H1 (cell line): ENCODE measurements at regions not wholly inside any gene's neighbourhood (a gene's known extent, or its start where the extent isn't known, plus 50 kb on each side); places are given as distances from the start of the nearest gene placed in this dataset.

Experiments used
- CTCF ChIA-PET: fragments of 300-600 bp; sonication (Branson Sonifier 250); formaldehyde crosslinking; loops from one replicate; lab custom pipeline; 2021; ENCODE audit not compliant: partially characterized antibody; lab: Charles Lee
- POLR2A ChIA-PET: fragments of 300-600 bp; sonication (Branson Sonifier 250); formaldehyde crosslinking; loops from one replicate; lab custom pipeline; 2021; ENCODE audit warnings: inconsistent platforms; ENCODE audit not compliant: partially characterized antibody; lab: Charles Lee
- DNase-seq, 2 experiments: peaks; one replicate each; pipeline versions ENCODE4 v3.0.0 to v3.0.0-alpha.2; 2010 to 2022; ENCODE audit warnings: low spot score in 2 of 2, low read depth in 1 of 2, mixed read lengths in 1 of 2
- FAIRE-seq: peaks from 2 replicates; lab custom pipeline; 2011; peaks lifted over from hg19 to GRCh38; lab: Jason Lieb, UNC
- H2AFZ ChIP-seq: 2 replicates; pipeline ENCODE4 v1.8.1; 2012; ENCODE audit warnings: low read length, inconsistent platforms
- H2AK5ac ChIP-seq: 2 replicates; pipeline ENCODE4 v1.6.1; 2013; ENCODE audit warnings: low read depth, low read length
- H2BK120ac ChIP-seq: replicated peaks from 2 replicates; pipeline ENCODE3; 2013; ENCODE audit warnings: low read depth, low read length, inconsistent platforms
- H2BK12ac ChIP-seq: 2 replicates; pipeline ENCODE4 v1.6.1; 2013; ENCODE audit warnings: low read depth, low read length
- H2BK15ac ChIP-seq: 2 replicates; pipeline ENCODE4 v1.6.1; 2013; ENCODE audit warnings: low read length
- H2BK20ac ChIP-seq: 2 replicates; pipeline ENCODE4 v1.6.1; 2013; ENCODE audit warnings: low read length
- H2BK5ac ChIP-seq: 2 replicates; pipeline ENCODE4 v1.6.1; 2013; ENCODE audit warnings: low read depth, low read length
- H3K14ac ChIP-seq: 2 replicates; pipeline ENCODE4 v1.6.1; 2013; ENCODE audit warnings: inconsistent platforms; ENCODE audit not compliant: insufficient read length
- H3K18ac ChIP-seq: 2 replicates; pipeline ENCODE4 v1.6.1; 2013; ENCODE audit warnings: low read length; ENCODE audit errors: extremely low read depth
- H3K23ac ChIP-seq: 2 replicates; pipeline ENCODE4 v1.6.1; 2013; ENCODE audit warnings: inconsistent platforms; ENCODE audit not compliant: insufficient read length
- H3K23me2 ChIP-seq: 2 replicates; pipeline ENCODE4 v1.6.1; 2013; ENCODE audit warnings: low read depth, low read length
- H3K27ac ChIP-seq: 2 replicates; pipeline ENCODE4 v1.6.1; 2011; ENCODE audit warnings: low read depth, low read length, inconsistent platforms
- H3K27me3 ChIP-seq, 4 experiments: replicated peaks in 1 of 4; 1 replicate in 1 of 4; 2 replicates in 3 of 4; pipeline versions ENCODE4 v1.6.1 to v1.8.1; 2011 to 2013; ENCODE audit warnings: low read length in 3 of 4, mild to moderate bottlenecking in 3 of 4, inconsistent platforms in 2 of 4, mixed read lengths in 2 of 4, moderate library complexity in 1 of 4; ENCODE audit not compliant: control insufficient read depth in 3 of 4, insufficient read depth in 3 of 4; ENCODE audit errors: extremely low read depth in 1 of 4
- H3K36me3 ChIP-seq, 4 experiments: 2 replicates each; pipeline versions ENCODE4 v1.6.1 to v1.8.1; 2011 to 2013; ENCODE audit warnings: mild to moderate bottlenecking in 4 of 4, low read length in 3 of 4, moderate library complexity in 2 of 4, control low read depth in 1 of 4, inconsistent platforms in 1 of 4; ENCODE audit not compliant: insufficient read depth in 4 of 4, control insufficient read depth in 2 of 4
- H3K4ac ChIP-seq: replicated peaks from 2 replicates; pipeline ENCODE3; 2013; ENCODE audit warnings: low read length, low read depth, mixed read lengths, inconsistent platforms; ENCODE audit not compliant: insufficient read length
- H3K4me1 ChIP-seq, 4 experiments: replicated peaks in 1 of 4; 1 replicate in 1 of 4; 2 replicates in 3 of 4; pipeline versions ENCODE4 v1.6.1 to v1.8.1; 2011 to 2013; ENCODE audit warnings: low read length in 3 of 4, inconsistent platforms in 2 of 4, mixed read lengths in 1 of 4; ENCODE audit not compliant: insufficient read depth in 4 of 4, control insufficient read depth in 3 of 4
- H3K4me2 ChIP-seq, 2 experiments: 2 replicates each; pipeline versions ENCODE4 v1.6.1 to v1.8.1; 2011 to 2013; ENCODE audit warnings: low read depth in 2 of 2, low read length in 2 of 2, control low read depth in 1 of 2, inconsistent platforms in 1 of 2, mild to moderate bottlenecking in 1 of 2; ENCODE audit not compliant: insufficient read depth in 1 of 2
- H3K4me3 ChIP-seq, 4 experiments: fragments of 200-600, 300-600 bp in 1 of 4; sonication (generic), shearing (Covaris generic), sonication (Bioruptor Twin) in 1 of 4; 2 replicates each; pipeline versions ENCODE4 v1.5.1 to v1.8.1; 2011 to 2016; ENCODE audit warnings: low read length in 4 of 4, low read depth in 3 of 4, control low read depth in 2 of 4, inconsistent platforms in 2 of 4, mild to moderate bottlenecking in 2 of 4, mixed read lengths in 1 of 4, moderate library complexity in 1 of 4; ENCODE audit not compliant: insufficient read depth in 2 of 4; ENCODE audit errors: extremely low read depth in 1 of 4
- H3K56ac ChIP-seq: replicated peaks from 2 replicates; pipeline ENCODE3; 2013; ENCODE audit warnings: low read depth, mild to moderate bottlenecking, mixed read lengths, low read length, inconsistent platforms; ENCODE audit not compliant: insufficient read length
- H3K79me1 ChIP-seq: 2 replicates; pipeline ENCODE4 v1.6.1; 2013; ENCODE audit warnings: low read depth, low read length, control low read depth
- H3K79me2 ChIP-seq, 2 experiments: 2 replicates each; pipeline versions ENCODE4 v1.6.1 to v1.8.1; 2012 to 2013; ENCODE audit warnings: low read length in 2 of 2, mild to moderate bottlenecking in 2 of 2, inconsistent platforms in 1 of 2; ENCODE audit not compliant: insufficient read depth in 2 of 2, control insufficient read depth in 1 of 2
- H3K9ac ChIP-seq, 4 experiments: replicated peaks in 1 of 4; 1 replicate in 1 of 4; 2 replicates in 3 of 4; pipeline versions ENCODE4 v1.6.1 to v1.8.1; 2011 to 2013; ENCODE audit warnings: low read depth in 3 of 4, low read length in 3 of 4, control low read depth in 2 of 4, mild to moderate bottlenecking in 2 of 4, moderate library complexity in 2 of 4, inconsistent platforms in 1 of 4; ENCODE audit errors: extremely low read depth in 1 of 4
- H3K9me3 ChIP-seq, 2 experiments: 2 replicates each; pipeline versions ENCODE4 v1.6.1 to v1.8.1; 2012 to 2013; ENCODE audit warnings: mild to moderate bottlenecking in 2 of 2, moderate library complexity in 2 of 2, control low read depth in 1 of 2, inconsistent platforms in 1 of 2, low read depth in 1 of 2, low read length in 1 of 2, mixed read lengths in 1 of 2; ENCODE audit not compliant: insufficient read depth in 2 of 2
- H4K20me1 ChIP-seq, 2 experiments: replicated peaks in 1 of 2; 2 replicates each; pipeline versions ENCODE3 to v1.8.1; 2011 to 2013; ENCODE audit warnings: inconsistent platforms in 2 of 2, low read length in 2 of 2, mild to moderate bottlenecking in 1 of 2; ENCODE audit not compliant: insufficient read depth in 2 of 2, control insufficient read depth in 1 of 2
- H4K5ac ChIP-seq: 2 replicates; pipeline ENCODE4 v1.6.1; 2013; ENCODE audit warnings: low read length, low read depth, mixed read lengths, inconsistent platforms; ENCODE audit not compliant: insufficient read length
- H4K8ac ChIP-seq: 2 replicates; pipeline ENCODE4 v1.8.0; 2013; ENCODE audit warnings: mild to moderate bottlenecking, moderate library complexity, low read length, inconsistent platforms; ENCODE audit not compliant: insufficient read depth; ENCODE audit errors: extremely low read depth
- H4K91ac ChIP-seq: replicated peaks from 2 replicates; pipeline ENCODE3; 2013; ENCODE audit warnings: low read length, mixed read lengths, inconsistent platforms; ENCODE audit not compliant: insufficient read length
- ATF2 ChIP-seq: IDR thresholded peaks from 2 replicates; pipeline ENCODE4 v1.6.1; 2012; ENCODE audit warnings: low read length, inconsistent platforms
- BRCA1 ChIP-seq: IDR thresholded peaks from 2 replicates; pipeline ENCODE4 v1.6.1; 2012; ENCODE audit warnings: low read depth, low read length, improper control_type of control experiment
- CHD1 ChIP-seq: IDR thresholded peaks from 2 replicates; pipeline ENCODE4 v1.6.1; 2012; ENCODE audit warnings: low read depth, low read length, improper control_type of control experiment
- CREB1 ChIP-seq: IDR thresholded peaks from 2 replicates; pipeline ENCODE4 v1.6.1; 2012; ENCODE audit warnings: inconsistent platforms
- GTF2F1 ChIP-seq: IDR thresholded peaks from 2 replicates; pipeline ENCODE4 v1.6.1; 2012; ENCODE audit warnings: low read depth, low read length, improper control_type of control experiment, borderline replicate concordance
- NRF1 ChIP-seq: IDR thresholded peaks from 2 replicates; pipeline ENCODE4 v1.6.1; 2011; ENCODE audit warnings: mild to moderate bottlenecking, low read depth, low read length, improper control_type of control experiment
- POLR2AphosphoS5 ChIP-seq: IDR thresholded peaks from 2 replicates; pipeline ENCODE4 v1.6.1; 2011; ENCODE audit warnings: low read depth, low read length
- RBBP5 ChIP-seq: IDR thresholded peaks from 2 replicates; pipeline ENCODE4 v1.7.1; 2012; ENCODE audit warnings: low read depth, mild to moderate bottlenecking, inconsistent platforms, low read length, moderate library complexity, borderline replicate concordance
- TBP ChIP-seq: IDR thresholded peaks from 2 replicates; pipeline ENCODE4 v1.6.1; 2011; ENCODE audit warnings: low read depth, low read length, improper control_type of control experiment
- TEAD4 ChIP-seq: IDR thresholded peaks from 2 replicates; pipeline ENCODE4 v1.6.1; 2012; ENCODE audit warnings: low read depth, low read length, inconsistent platforms, mixed read lengths
- WGBS, 2 experiments: shearing (Covaris generic) in 1 of 2; methylation state at CpG; one replicate each; pipeline versions ENCODE4 v1.1.6 to v1.1.7; 2013 to 2015; ENCODE audit warnings: low lambda C conversion rate in 2 of 2, mixed read lengths in 2 of 2, inconsistent platforms in 1 of 2, low coverage in 1 of 2, missing lambda C conversion rate in 1 of 2; ENCODE audit not compliant: insufficient replicate concordance in 2 of 2, insufficient coverage in 1 of 2, insufficient read length in 1 of 2; ENCODE audit errors: extremely low coverage in 1 of 2, missing lambda C conversion rate in 1 of 2; 5-methylcytosine and 5-hydroxymethylcytosine counted together
- TF ChIP-seq, protein P1 (sequence below), 3 experiments: IDR thresholded peaks; 1 replicate in 2 of 3; 2 replicates in 1 of 3; pipeline versions ENCODE4 v1.5.1 to v1.6.1; 2011; ENCODE audit warnings: low read length in 3 of 3, mild to moderate bottlenecking in 3 of 3, inconsistent platforms in 2 of 3, low read depth in 1 of 3, moderate library complexity in 1 of 3; ENCODE audit not compliant: insufficient read depth in 1 of 3; ENCODE audit errors: control extremely low read depth in 1 of 3

- no peaks in the 10 kb centered on the region for H3K79me1 ChIP-seq
- no peak overlapping the region for H3K23ac ChIP-seq
- ChIA-PET CTCF (interaction anchor here (0.6 to 1.0 kb wide), 2 partner anchors 92 to 231 kb away, joined by 3 read pairs; no protein-coding TSS in a partner anchor), POLR2A (no interaction called here)
- H4K5ac ChIP-seq, result no peak overlapping the region
- DNase-seq, result no peak
- H2BK20ac ChIP-seq, result no peak overlapping the region
- H4K20me1 ChIP-seq, result no peaks in the 10 kb centered on the region
- H3K79me2 ChIP-seq, result no peaks in the 10 kb centered on the region
- H3K18ac ChIP-seq, result no peak overlapping the region
- H3K4me1 ChIP-seq, result no peaks in the 10 kb centered on the region
- no peak overlapping the region for H2BK12ac ChIP-seq
- H2BK15ac ChIP-seq, result no peak overlapping the region
- H4K8ac ChIP-seq, result no peak overlapping the region
- H2BK120ac ChIP-seq, result no peak overlapping the region
- H2AFZ ChIP-seq, result no peak overlapping the region
- FAIRE-seq, result no peak
- no peak overlapping the region for H3K4ac ChIP-seq
- H3K4me3 ChIP-seq, result no peak overlapping the region
- WGBS, 2 experiments, result 97% methylated on average over 7 of the region's 7 CpGs; no CpG with 5 or more reads in 1 of the 2 experiments
- H2BK5ac ChIP-seq, result no peak overlapping the region
- no peak overlapping the region for H3K14ac ChIP-seq
- H2AK5ac ChIP-seq, result no peak overlapping the region
- no peak overlapping the region for H3K4me2 ChIP-seq
- no peaks in the 10 kb centered on the region for H3K27me3 ChIP-seq
- no peak overlapping the region for H3K9ac ChIP-seq
- H3K56ac ChIP-seq, result no peak overlapping the region
- peaks cover 1% of the 10 kb centered on the region; the same call in 1 of the 2 replicates for H3K23me2 ChIP-seq
- H3K36me3 ChIP-seq, result no peaks in the 10 kb centered on the region
- H3K9me3 ChIP-seq, result peaks cover 1 to 9% of the 10 kb centered on the region in 2 experiments; a peak in 2 of 4 replicates
- no peak overlapping the region for H3K27ac ChIP-seq
- H4K91ac ChIP-seq, result no peak overlapping the region
- no peak for TF ChIP-seq NRF1
- TF ChIP-seq BRCA1, result no peak
- no peak for TF ChIP-seq GTF2F1
- no peak for TF ChIP-seq TEAD4
- TF ChIP-seq TBP, result no peak
- no peak for TF ChIP-seq POLR2AphosphoS5
- no peak for TF ChIP-seq RBBP5
- TF ChIP-seq, protein P1, sequence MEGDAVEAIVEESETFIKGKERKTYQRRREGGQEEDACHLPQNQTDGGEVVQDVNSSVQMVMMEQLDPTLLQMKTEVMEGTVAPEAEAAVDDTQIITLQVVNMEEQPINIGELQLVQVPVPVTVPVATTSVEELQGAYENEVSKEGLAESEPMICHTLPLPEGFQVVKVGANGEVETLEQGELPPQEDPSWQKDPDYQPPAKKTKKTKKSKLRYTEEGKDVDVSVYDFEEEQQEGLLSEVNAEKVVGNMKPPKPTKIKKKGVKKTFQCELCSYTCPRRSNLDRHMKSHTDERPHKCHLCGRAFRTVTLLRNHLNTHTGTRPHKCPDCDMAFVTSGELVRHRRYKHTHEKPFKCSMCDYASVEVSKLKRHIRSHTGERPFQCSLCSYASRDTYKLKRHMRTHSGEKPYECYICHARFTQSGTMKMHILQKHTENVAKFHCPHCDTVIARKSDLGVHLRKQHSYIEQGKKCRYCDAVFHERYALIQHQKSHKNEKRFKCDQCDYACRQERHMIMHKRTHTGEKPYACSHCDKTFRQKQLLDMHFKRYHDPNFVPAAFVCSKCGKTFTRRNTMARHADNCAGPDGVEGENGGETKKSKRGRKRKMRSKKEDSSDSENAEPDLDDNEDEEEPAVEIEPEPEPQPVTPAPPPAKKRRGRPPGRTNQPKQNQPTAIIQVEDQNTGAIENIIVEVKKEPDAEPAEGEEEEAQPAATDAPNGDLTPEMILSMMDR (IDR thresholded peaks at IDR 0.05; ENCODE audit: control extremely low read depth in 1 of 3, insufficient read depth in 1 of 3, low read depth in 1 of 3, low read length in 3 of 3), result no peak
- TF ChIP-seq CREB1, result no peak
- TF ChIP-seq CHD1, result no peak
- no peak for TF ChIP-seq ATF2
Observed at GRCh38 chr10:8172604-8173003, 118.1 kb downstream of the GATA3 start.
